Neural cell (in vitro differentiated cells): ENCODE measurements at regions not wholly inside any gene's neighbourhood (a gene's known extent, or its start where the extent isn't known, plus 50 kb on each side); places are given as distances from the start of the nearest gene placed in this dataset.

Source experiments
- H2AFZ ChIP-seq: fragments of 200-600, 300-800 bp; sonication (generic), shearing (Covaris generic); 2 replicates; pipeline ENCODE4 v1.6.0; 2014; ENCODE audit warnings: low read depth, mild to moderate bottlenecking, antibody characterized with exemption, low read length, moderate library complexity
- H3F3A ChIP-seq: fragments of 200-600 bp; shearing (Covaris generic); 2 replicates; pipeline ENCODE4 v1.6.1; 2016; ENCODE audit warnings: mild to moderate bottlenecking, moderate library complexity, mixed read lengths, antibody characterized with exemption, low read length; ENCODE audit not compliant: insufficient read depth, poor library complexity, severe bottlenecking
- H3K27ac ChIP-seq: fragments of 200-600, 300-800 bp; sonication (generic), shearing (Covaris generic); 2 replicates; pipeline ENCODE4 v1.5.1; 2014; ENCODE audit warnings: mild to moderate bottlenecking, low read length, moderate library complexity
- H3K27me3 ChIP-seq: fragments of 300-800, 200-600 bp; sonication (generic), shearing (Covaris generic); 2 replicates; pipeline ENCODE4 v1.6.0; 2014; ENCODE audit warnings: mild to moderate bottlenecking, low read depth, low read length, moderate library complexity; ENCODE audit not compliant: insufficient read depth
- H3K36me3 ChIP-seq: fragments of 300-800, 200-600 bp; sonication (generic), shearing (Covaris generic); 2 replicates; pipeline ENCODE4 v1.5.1; 2014; ENCODE audit warnings: mild to moderate bottlenecking, antibody characterized with exemption, low read length, moderate library complexity; ENCODE audit not compliant: insufficient read depth
- H3K4me2 ChIP-seq: fragments of 300-800, 200-600 bp; sonication (generic), shearing (Covaris generic); 2 replicates; pipeline ENCODE4 v1.6.0; 2014; ENCODE audit warnings: mild to moderate bottlenecking, low read length
- H3K4me3 ChIP-seq: fragments of 300-800, 200-600 bp; sonication (generic), shearing (Covaris generic); 2 replicates; pipeline ENCODE4 v1.5.1; 2014; ENCODE audit warnings: mild to moderate bottlenecking, low read length, moderate library complexity
- H3K79me2 ChIP-seq: fragments of 200-600 bp; shearing (Covaris generic); replicated peaks from 2 replicates; pipeline ENCODE4 v1.6.0; 2014; ENCODE audit warnings: mild to moderate bottlenecking, low read length, moderate library complexity; ENCODE audit not compliant: insufficient read depth
- H3K9ac ChIP-seq: fragments of 300-800, 200-600 bp; sonication (generic), shearing (Covaris generic); 2 replicates; pipeline ENCODE4 v1.6.1; 2016; ENCODE audit warnings: mild to moderate bottlenecking, low read length, mixed read lengths
- H3K9me2 ChIP-seq: fragments of 200-600 bp; shearing (Covaris generic); 2 replicates; pipeline ENCODE4 v1.6.1; 2016; ENCODE audit warnings: mild to moderate bottlenecking, low read length, mixed read lengths; ENCODE audit not compliant: insufficient read depth
- H3K9me3 ChIP-seq: fragments of 200-600, 300-800 bp; sonication (generic), shearing (Covaris generic); 2 replicates; pipeline ENCODE4 v1.6.1; 2016; ENCODE audit warnings: mild to moderate bottlenecking, mixed run types, low read length, moderate library complexity, mixed read lengths
- H4K20me1 ChIP-seq: fragments of 200-600 bp; shearing (Covaris generic); 2 replicates; pipeline ENCODE4 v1.6.1; 2016; ENCODE audit warnings: mild to moderate bottlenecking, mixed run types; ENCODE audit not compliant: insufficient read depth
- EP300 ChIP-seq: fragments of 450-650 bp; conservative IDR thresholded peaks from 2 replicates; pipeline ENCODE4 v1.6.1; 2014; ENCODE audit warnings: antibody characterized with exemption, mild to moderate bottlenecking, moderate library complexity; ENCODE audit not compliant: poor library complexity, severe bottlenecking
- EZH2 ChIP-seq: fragments of 200-600, 300-800 bp; shearing (Covaris generic), sonication (generic); IDR thresholded peaks from 2 replicates; pipeline ENCODE4 v1.6.1; 2014; ENCODE audit warnings: antibody characterized with exemption, low read length, borderline replicate concordance, mild to moderate bottlenecking; ENCODE audit not compliant: insufficient read depth, poor library complexity, severe bottlenecking
- MXI1 ChIP-seq: fragments of 450-650 bp; conservative IDR thresholded peaks from 2 replicates; pipeline ENCODE4 v1.6.1; 2014; ENCODE audit warnings: antibody characterized with exemption, mild to moderate bottlenecking; ENCODE audit not compliant: poor library complexity, severe bottlenecking
- POLR2AphosphoS5 ChIP-seq: IDR thresholded peaks from 2 replicates; pipeline ENCODE4 v1.6.1; 2012
- RAD21 ChIP-seq: fragments of 450-650 bp; conservative IDR thresholded peaks from 2 replicates; pipeline ENCODE4 v1.6.1; 2014; ENCODE audit warnings: antibody characterized with exemption, mild to moderate bottlenecking, moderate library complexity
- SMC3 ChIP-seq: fragments of 450-650 bp; conservative IDR thresholded peaks from 2 replicates; pipeline ENCODE4 v1.6.1; 2014; ENCODE audit warnings: antibody characterized with exemption, mild to moderate bottlenecking, moderate library complexity; ENCODE audit not compliant: poor library complexity
- TAF1 ChIP-seq: IDR thresholded peaks from 2 replicates; pipeline ENCODE4 v1.6.1; 2012; ENCODE audit warnings: low read depth
- TF ChIP-seq, protein P1 (sequence below): IDR thresholded peaks from 2 replicates; pipeline ENCODE4 v1.6.1; 2012; ENCODE audit warnings: borderline replicate concordance
- TF ChIP-seq, protein P2 (sequence below): fragments of 450-650 bp; IDR thresholded peaks from 2 replicates; pipeline ENCODE4 v1.5.1; 2014; ENCODE audit warnings: antibody characterized with exemption, mild to moderate bottlenecking, moderate library complexity; ENCODE audit not compliant: poor library complexity, severe bottlenecking

DNA sequence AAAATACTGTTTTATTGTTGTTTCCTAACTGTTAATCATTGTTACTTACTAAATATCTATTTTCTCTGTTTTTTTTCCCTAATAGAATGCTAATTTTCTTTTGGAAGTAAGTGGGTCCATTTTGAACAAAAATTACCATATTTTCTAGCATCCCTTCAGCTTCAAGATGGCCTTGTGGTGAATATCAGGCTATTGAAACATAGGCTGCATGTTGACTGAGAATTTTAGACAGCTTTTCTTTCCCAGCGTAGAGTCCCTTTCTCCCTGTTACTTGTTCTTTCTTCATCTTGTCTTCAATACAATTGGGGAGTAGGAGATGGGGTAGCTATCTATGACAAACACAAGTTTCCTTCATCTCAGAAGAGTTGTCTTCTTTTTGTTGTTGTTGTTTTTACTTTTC, 397.0 kb downstream of the DOK5 start:
- Histone ChIP-seq H3K9me2 (no peaks in the 10 kb centered on the region), H3K9ac (no peak overlapping the region), H3F3A (no peaks in the 10 kb centered on the region)

DNA sequence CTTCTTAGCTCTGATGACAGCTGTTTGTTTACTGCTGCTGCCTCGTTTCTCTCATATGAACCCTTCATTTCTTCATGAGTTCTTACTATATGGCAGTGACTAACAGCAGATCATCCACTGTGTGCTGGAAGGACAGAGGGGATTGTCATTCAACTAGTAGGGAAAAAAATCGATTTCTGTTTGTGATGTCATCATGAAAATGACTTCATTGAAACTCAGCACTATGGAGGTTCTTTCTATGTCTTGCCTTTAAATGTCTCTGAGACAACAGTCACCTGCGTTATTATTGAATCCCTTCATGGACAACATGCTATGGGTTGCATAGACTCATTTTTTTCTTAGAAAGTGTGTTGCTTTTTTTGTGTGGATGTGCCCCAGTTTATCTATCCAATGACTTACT, 394.4 kb downstream of the DOK5 start:
- TF ChIP-seq, protein P1, sequence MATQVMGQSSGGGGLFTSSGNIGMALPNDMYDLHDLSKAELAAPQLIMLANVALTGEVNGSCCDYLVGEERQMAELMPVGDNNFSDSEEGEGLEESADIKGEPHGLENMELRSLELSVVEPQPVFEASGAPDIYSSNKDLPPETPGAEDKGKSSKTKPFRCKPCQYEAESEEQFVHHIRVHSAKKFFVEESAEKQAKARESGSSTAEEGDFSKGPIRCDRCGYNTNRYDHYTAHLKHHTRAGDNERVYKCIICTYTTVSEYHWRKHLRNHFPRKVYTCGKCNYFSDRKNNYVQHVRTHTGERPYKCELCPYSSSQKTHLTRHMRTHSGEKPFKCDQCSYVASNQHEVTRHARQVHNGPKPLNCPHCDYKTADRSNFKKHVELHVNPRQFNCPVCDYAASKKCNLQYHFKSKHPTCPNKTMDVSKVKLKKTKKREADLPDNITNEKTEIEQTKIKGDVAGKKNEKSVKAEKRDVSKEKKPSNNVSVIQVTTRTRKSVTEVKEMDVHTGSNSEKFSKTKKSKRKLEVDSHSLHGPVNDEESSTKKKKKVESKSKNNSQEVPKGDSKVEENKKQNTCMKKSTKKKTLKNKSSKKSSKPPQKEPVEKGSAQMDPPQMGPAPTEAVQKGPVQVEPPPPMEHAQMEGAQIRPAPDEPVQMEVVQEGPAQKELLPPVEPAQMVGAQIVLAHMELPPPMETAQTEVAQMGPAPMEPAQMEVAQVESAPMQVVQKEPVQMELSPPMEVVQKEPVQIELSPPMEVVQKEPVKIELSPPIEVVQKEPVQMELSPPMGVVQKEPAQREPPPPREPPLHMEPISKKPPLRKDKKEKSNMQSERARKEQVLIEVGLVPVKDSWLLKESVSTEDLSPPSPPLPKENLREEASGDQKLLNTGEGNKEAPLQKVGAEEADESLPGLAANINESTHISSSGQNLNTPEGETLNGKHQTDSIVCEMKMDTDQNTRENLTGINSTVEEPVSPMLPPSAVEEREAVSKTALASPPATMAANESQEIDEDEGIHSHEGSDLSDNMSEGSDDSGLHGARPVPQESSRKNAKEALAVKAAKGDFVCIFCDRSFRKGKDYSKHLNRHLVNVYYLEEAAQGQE, result no peak
- TF ChIP-seq MXI1 (no peak), RAD21 (no peak), TAF1 (no peak), SMC3 (no peak), POLR2AphosphoS5 (no peak), EP300 (no peak), EZH2 (no peak)
- TF ChIP-seq, protein P2, sequence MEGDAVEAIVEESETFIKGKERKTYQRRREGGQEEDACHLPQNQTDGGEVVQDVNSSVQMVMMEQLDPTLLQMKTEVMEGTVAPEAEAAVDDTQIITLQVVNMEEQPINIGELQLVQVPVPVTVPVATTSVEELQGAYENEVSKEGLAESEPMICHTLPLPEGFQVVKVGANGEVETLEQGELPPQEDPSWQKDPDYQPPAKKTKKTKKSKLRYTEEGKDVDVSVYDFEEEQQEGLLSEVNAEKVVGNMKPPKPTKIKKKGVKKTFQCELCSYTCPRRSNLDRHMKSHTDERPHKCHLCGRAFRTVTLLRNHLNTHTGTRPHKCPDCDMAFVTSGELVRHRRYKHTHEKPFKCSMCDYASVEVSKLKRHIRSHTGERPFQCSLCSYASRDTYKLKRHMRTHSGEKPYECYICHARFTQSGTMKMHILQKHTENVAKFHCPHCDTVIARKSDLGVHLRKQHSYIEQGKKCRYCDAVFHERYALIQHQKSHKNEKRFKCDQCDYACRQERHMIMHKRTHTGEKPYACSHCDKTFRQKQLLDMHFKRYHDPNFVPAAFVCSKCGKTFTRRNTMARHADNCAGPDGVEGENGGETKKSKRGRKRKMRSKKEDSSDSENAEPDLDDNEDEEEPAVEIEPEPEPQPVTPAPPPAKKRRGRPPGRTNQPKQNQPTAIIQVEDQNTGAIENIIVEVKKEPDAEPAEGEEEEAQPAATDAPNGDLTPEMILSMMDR, result no peak
- H4K20me1 ChIP-seq, result no peaks in the 10 kb centered on the region
- H3K9me2 ChIP-seq, result no peaks in the 10 kb centered on the region

More for the DNA sequence above, 397.0 kb downstream of the DOK5 start:
- TF ChIP-seq TAF1 (no peak), MXI1 (no peak), EP300 (no peak)
- TF ChIP-seq, protein P1, result no peak
- TF ChIP-seq, protein P2, result no peak
- H4K20me1 ChIP-seq, result no peaks in the 10 kb centered on the region
- H3K4me3 ChIP-seq, result no peak overlapping the region
- H3K9me3 ChIP-seq, result no peaks in the 10 kb centered on the region
- H3K4me2 ChIP-seq, result no peak overlapping the region
- no peaks in the 10 kb centered on the region for H3K36me3 ChIP-seq
- H3K27ac ChIP-seq, result no peak overlapping the region
- H3K79me2 ChIP-seq, result no peaks in the 10 kb centered on the region
- no peak overlapping the region for H2AFZ ChIP-seq
- no peaks in the 10 kb centered on the region for H3K27me3 ChIP-seq

More for the DNA sequence above, 394.4 kb downstream of the DOK5 start:
- H3K79me2 ChIP-seq, result no peaks in the 10 kb centered on the region
- H3K27ac ChIP-seq, result no peak overlapping the region
- H3F3A ChIP-seq, result no peaks in the 10 kb centered on the region
- H2AFZ ChIP-seq, result no peak overlapping the region
- H3K27me3 ChIP-seq, result no peaks in the 10 kb centered on the region
- H3K36me3 ChIP-seq, result no peaks in the 10 kb centered on the region
- H3K9ac ChIP-seq, result no peak overlapping the region
- H3K9me3 ChIP-seq, result no peaks in the 10 kb centered on the region
- no peak overlapping the region for H3K4me2 ChIP-seq
- H3K4me3 ChIP-seq, result no peak overlapping the region
